HepG2 (cell line): ENCODE measurements at regions not wholly inside any gene's neighbourhood (a gene's known extent, or its start where the extent isn't known, plus 50 kb on each side); places are given as distances from the start of the nearest gene placed in this dataset.

Experiments
- ATAC-seq: fragments of 200-7000 bp; cut with Tn5 transposase; 3 replicates; pipeline ENCODE4 v1.9.1; 2020; ENCODE audit warnings: mild to moderate bottlenecking, moderate library complexity
- BruUV-seq: library from RNA; stranded (reverse); fragments of 400-500 nt; replicated peaks from 2 replicates; lab custom pipeline; 2021; lab: Mats Ljungman, UMichigan
- CTCF ChIA-PET: fragments of 300-600 bp; formaldehyde crosslinking; extraction: SDS; loops from one replicate; lab custom pipeline; 2021; ENCODE audit warnings: low total read pairs, inconsistent platforms, low intra/inter-chr PET ratio; lab: Yijun Ruan, JAX
- POLR2A ChIA-PET: fragments of 350-600 bp; sonication (Branson Sonifier 250); formaldehyde crosslinking; loops from one replicate; lab custom pipeline; 2020; ENCODE audit warnings: antibody characterized with exemption, inconsistent platforms; lab: Yijun Ruan, JAX
- DNase-seq: peaks from one replicate; pipeline ENCODE4 v3.0.0-alpha.2; 2015; ENCODE audit warnings: low spot score
- FAIRE-seq: peaks from 3 replicates; lab custom pipeline; 2011; peaks lifted over from hg19 to GRCh38; lab: Jason Lieb, UNC
- H2AFZ ChIP-seq: one replicate; pipeline ENCODE4 v1.6.1; 2011; ENCODE audit warnings: low read length, inconsistent platforms
- H3K27ac ChIP-seq: fragments of 300-600 bp; 3 replicates; pipeline ENCODE4 v1.8.0; 2011; ENCODE audit warnings: mixed run types, mild to moderate bottlenecking, mixed read lengths, low read length, inconsistent platforms; ENCODE audit not compliant: insufficient read depth; ENCODE audit errors: extremely low read length
- H3K27me3 ChIP-seq, 2 experiments: fragments of 200-600 bp in 1 of 2; 2 replicates in 1 of 2; 3 replicates in 1 of 2; pipeline versions ENCODE4 v1.6.0 to v1.8.0; 2011; ENCODE audit warnings: low read length in 2 of 2, mild to moderate bottlenecking in 2 of 2, moderate library complexity in 2 of 2, inconsistent platforms in 1 of 2; ENCODE audit not compliant: insufficient read depth in 2 of 2, control insufficient read depth in 1 of 2
- H3K36me3 ChIP-seq, 2 experiments: fragments of 200-600 bp in 1 of 2; replicated peaks in 1 of 2; 2 replicates in 1 of 2; 3 replicates in 1 of 2; pipeline versions ENCODE4 v1.5.1 to v1.8.0; 2011; ENCODE audit warnings: low read length in 2 of 2, inconsistent platforms in 1 of 2; ENCODE audit not compliant: insufficient read depth in 2 of 2, control insufficient read depth in 1 of 2
- H3K4me1 ChIP-seq: 2 replicates; pipeline ENCODE4 v1.5.1; 2012; ENCODE audit warnings: low read length, inconsistent platforms; ENCODE audit not compliant: insufficient read depth
- H3K4me2 ChIP-seq: 2 replicates; pipeline ENCODE4 v1.6.0; 2011; ENCODE audit warnings: low read depth, low read length, inconsistent platforms
- H3K4me3 ChIP-seq, 3 experiments: fragments of 200-600 bp in 1 of 3; sonication (generic), shearing (Covaris generic) in 1 of 3; replicated peaks in 1 of 3; 2 replicates each; pipeline ENCODE4 v1.5.1; 2011 to 2016; ENCODE audit warnings: low read length in 3 of 3, inconsistent platforms in 2 of 3, low read depth in 2 of 3, mild to moderate bottlenecking in 2 of 3, control low read depth in 1 of 3, mixed read lengths in 1 of 3; ENCODE audit not compliant: insufficient read depth in 1 of 3
- H3K79me2 ChIP-seq: one replicate; pipeline ENCODE4 v1.6.1; 2011; ENCODE audit warnings: low read length, inconsistent platforms; ENCODE audit not compliant: insufficient read depth
- H3K9ac ChIP-seq: 2 replicates; pipeline ENCODE4 v1.6.0; 2011; ENCODE audit warnings: mild to moderate bottlenecking, low read depth, low read length, inconsistent platforms; ENCODE audit not compliant: insufficient read depth
- H3K9me3 ChIP-seq: 2 replicates; pipeline ENCODE4 v1.5.1; 2012; ENCODE audit warnings: mild to moderate bottlenecking, low read length
- H4K20me1 ChIP-seq: 2 replicates; pipeline ENCODE4 v1.6.0; 2011; ENCODE audit warnings: inconsistent platforms, mild to moderate bottlenecking, low read length, moderate library complexity; ENCODE audit not compliant: insufficient read depth
- BORCS8-MEF2B ChIP-seq: sonication (generic); formaldehyde crosslinking; IDR thresholded peaks from 2 replicates; pipeline ENCODE4 v1.8.0; 2022; ENCODE audit warnings: mild to moderate bottlenecking, missing genetic modification reagents
- CENPT ChIP-seq: sonication (generic); formaldehyde crosslinking; IDR thresholded peaks from 2 replicates; pipeline ENCODE4 v1.8.0; 2022; ENCODE audit warnings: low read depth, mild to moderate bottlenecking, moderate library complexity, missing genetic modification reagents
- KMT2A ChIP-seq: sonication (generic); formaldehyde crosslinking; IDR thresholded peaks from 2 replicates; pipeline ENCODE4 v1.4.0; 2020; ENCODE audit warnings: missing genetic modification reagents
- MLX ChIP-seq: IDR thresholded peaks from 2 replicates; pipeline ENCODE4 v1.6.1; 2016
- MXD4 ChIP-seq: IDR thresholded peaks from 2 replicates; pipeline ENCODE4 v1.6.1; 2016; ENCODE audit warnings: mild to moderate bottlenecking, missing biosample characterization, missing genetic modification reagents
- ZBTB37 ChIP-seq: sonication (generic); formaldehyde crosslinking; IDR thresholded peaks from 2 replicates; pipeline ENCODE4 v1.4.0; 2020; ENCODE audit warnings: mild to moderate bottlenecking, missing genetic modification reagents
- ZNF256 ChIP-seq: sonication (generic); formaldehyde crosslinking; conservative IDR thresholded peaks from 2 replicates; pipeline ENCODE4 v1.4.0; 2020; ENCODE audit warnings: missing genetic modification reagents
- ZNF687 ChIP-seq: sonication (generic); formaldehyde crosslinking; IDR thresholded peaks from 2 replicates; pipeline ENCODE4 v1.5.1; 2020; ENCODE audit warnings: mild to moderate bottlenecking, missing genetic modification reagents, moderate library complexity
- WGBS: methylation state at CpG from one replicate; pipeline ENCODE4 v1.1.6; 2017; ENCODE audit warnings: low lambda C conversion rate; 5-methylcytosine and 5-hydroxymethylcytosine counted together
- in situ Hi-C: cut with HindIII; loops from 2 replicates; pipeline ENCODE4 v1.10.0; 2017; ENCODE audit warnings: low pct_unique_long_range_greater_than_20kb; ENCODE audit not compliant: extremely low pct_ligation_motif_present
- intact Hi-C: fragments of 100-400 bp; cut with micrococcal nuclease; formaldehyde crosslinking; loops from one replicate; pipeline ENCODE4 v1.10.0; 2022; ENCODE audit not compliant: unreplicated experiment

- TF ChIP-seq ZBTB37 (CRISPR knock-in tag): no peak
- no peak for TF ChIP-seq CENPT (CRISPR knock-in tag)
- TF ChIP-seq KMT2A (CRISPR knock-in tag): no peak
- TF ChIP-seq ZNF256 (CRISPR knock-in tag): no peak
- no peak for TF ChIP-seq MXD4 (CRISPR knock-in tag)
These were observed 529.6 kb downstream of the SHQ1 start (continued) for GRCh38 chr3:72318504-72319193.

GRCh38 chr3:72317491-72317890 is 530.8 kb downstream of the SHQ1 start:
- no peak overlapping the region for H3K4me2 ChIP-seq
- ChIA-PET POLR2A (no interaction called here), CTCF (no interaction called here)
- in situ Hi-C loops: no loop called here
- no peak for FAIRE-seq
- peak; percentile 28; the same call in 2 of the 3 replicates for ATAC-seq
- H3K9me3 ChIP-seq: no peaks in the 10 kb centered on the region
- no peak overlapping the region for H3K4me3 ChIP-seq
- H3K9ac ChIP-seq: no peak overlapping the region
- H3K79me2 ChIP-seq: no peaks in the 10 kb centered on the region
- no peak overlapping the region for H2AFZ ChIP-seq
- no peak for DNase-seq
- intact Hi-C loops: no loop called here
- no peaks in the 10 kb centered on the region for H3K36me3 ChIP-seq
- H4K20me1 ChIP-seq: no peaks in the 10 kb centered on the region
- H3K27me3 ChIP-seq: peaks cover 0 to 3% of the 10 kb centered on the region in 2 experiments; a peak in 2 of 5 replicates
- no peak overlapping the region for H3K27ac ChIP-seq
- no peaks in the 10 kb centered on the region for H3K4me1 ChIP-seq
- no peak for TF ChIP-seq MLX (CRISPR knock-in tag)
- no peak for TF ChIP-seq ZNF687 (CRISPR knock-in tag)
- TF ChIP-seq BORCS8-MEF2B (CRISPR knock-in tag): no peak
- BruUV-seq: no TSS peak
- 41% methylated on average over 6 of the region's 7 CpGs for WGBS
